ENCODE measurements at regions not wholly inside any gene's neighbourhood (a gene's known extent, or its start where the extent isn't known, plus 50 kb on each side); places are given as distances from the start of the nearest gene placed in this dataset.

DNA sequence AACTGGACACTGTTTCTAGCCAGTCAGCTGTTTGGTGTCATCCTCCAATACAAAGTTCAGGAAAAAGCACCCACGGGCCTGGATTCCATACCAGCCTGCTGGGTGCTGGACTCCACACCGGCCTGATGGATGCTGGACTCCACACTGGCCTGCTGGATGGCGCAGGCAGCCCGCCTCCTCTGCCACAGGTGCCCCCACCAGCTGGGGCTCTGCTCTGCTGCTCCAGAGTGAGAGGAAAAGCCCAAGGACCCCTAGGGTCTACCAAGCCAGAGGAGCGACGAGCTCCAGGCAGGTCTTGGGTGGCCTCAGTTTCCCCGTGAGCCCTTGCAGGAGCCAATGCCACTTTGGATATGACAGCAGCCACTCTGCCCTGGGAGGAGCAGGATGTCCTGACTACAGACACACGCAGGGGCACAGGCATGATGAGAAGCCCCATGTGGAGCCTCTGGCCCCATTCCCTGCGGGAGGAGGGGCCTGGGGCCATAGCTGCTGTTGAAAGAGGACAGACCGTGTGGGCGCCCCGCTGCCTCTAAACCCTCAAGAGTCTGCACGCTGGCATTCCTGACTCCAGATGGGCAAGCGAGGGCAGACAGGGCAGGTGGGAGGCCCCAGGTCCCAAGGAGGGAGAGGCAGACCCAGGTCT, 141.6 kb downstream of the OLFM1 start:
- no peak for DNase-seq (ENCODE audit: low spot score)

DNA sequence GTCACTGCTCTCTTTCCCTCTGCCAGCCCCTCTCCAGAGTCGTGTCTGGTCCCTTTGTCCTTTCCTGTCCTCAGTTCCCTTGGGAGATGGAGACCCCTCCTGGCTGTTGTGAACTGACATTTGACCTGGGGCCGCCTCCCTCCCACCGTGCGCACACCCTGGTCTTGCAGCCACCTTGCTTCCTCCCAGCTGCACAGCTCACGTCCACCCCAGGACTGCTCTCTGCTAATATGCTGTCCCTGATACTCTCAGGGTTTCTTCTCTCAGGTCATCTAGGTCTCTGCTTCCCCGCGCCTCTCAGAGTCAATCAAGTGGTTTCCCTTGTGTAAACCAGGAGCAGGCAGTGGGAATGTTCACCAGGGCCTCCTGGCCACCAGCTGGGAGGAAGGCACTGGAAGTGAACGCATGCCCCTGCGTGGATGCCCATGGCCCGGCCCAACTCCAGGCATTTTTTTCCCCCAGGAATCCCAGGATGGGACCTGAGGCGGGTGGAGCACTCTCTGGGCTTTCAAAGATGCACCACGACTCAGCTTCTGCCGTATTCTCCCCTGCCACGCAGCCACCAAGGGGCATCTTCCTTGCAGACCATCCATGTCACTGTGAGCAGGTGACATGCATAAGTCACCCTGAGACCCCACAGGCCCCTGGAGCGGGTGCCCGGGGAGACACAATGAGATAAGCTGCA, 142.4 kb downstream of the OLFM1 start:
- Histone ChIP-seq H3K27ac (no peak overlapping the region), H3K4me3 (no peak overlapping the region)
- DNase-seq (ENCODE audit: low spot score) = no peak
- TF ChIP-seq, protein P1, sequence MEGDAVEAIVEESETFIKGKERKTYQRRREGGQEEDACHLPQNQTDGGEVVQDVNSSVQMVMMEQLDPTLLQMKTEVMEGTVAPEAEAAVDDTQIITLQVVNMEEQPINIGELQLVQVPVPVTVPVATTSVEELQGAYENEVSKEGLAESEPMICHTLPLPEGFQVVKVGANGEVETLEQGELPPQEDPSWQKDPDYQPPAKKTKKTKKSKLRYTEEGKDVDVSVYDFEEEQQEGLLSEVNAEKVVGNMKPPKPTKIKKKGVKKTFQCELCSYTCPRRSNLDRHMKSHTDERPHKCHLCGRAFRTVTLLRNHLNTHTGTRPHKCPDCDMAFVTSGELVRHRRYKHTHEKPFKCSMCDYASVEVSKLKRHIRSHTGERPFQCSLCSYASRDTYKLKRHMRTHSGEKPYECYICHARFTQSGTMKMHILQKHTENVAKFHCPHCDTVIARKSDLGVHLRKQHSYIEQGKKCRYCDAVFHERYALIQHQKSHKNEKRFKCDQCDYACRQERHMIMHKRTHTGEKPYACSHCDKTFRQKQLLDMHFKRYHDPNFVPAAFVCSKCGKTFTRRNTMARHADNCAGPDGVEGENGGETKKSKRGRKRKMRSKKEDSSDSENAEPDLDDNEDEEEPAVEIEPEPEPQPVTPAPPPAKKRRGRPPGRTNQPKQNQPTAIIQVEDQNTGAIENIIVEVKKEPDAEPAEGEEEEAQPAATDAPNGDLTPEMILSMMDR (IDR thresholded peaks at IDR 0.05) = no peak

More for the DNA sequence above, 141.6 kb downstream of the OLFM1 start:
- Histone ChIP-seq H3K27ac (no peak overlapping the region), H3K4me3 (no peak overlapping the region)
- TF ChIP-seq, protein P1 (IDR thresholded peaks at IDR 0.05) = no peak

DNA sequence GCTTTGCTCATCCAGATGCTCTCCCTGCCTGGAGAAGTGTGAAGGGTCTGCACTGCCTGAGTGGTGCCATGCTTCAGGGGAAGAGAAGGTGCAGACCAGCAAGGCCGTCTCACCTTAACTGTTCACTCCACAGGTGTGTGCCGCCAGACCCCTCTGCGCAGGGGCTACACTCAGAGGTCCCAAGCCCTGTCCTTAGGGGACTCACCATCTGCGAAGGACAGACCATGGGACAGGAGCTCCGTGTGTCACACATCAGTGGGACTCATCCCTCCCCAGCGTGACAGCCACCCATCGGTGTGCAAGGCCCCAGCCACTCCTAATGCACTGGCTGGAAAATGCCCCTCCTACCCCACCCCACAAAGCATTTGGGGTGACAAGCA, 142.9 kb downstream of the OLFM1 start:
- TF ChIP-seq, protein P1 (IDR thresholded peaks at IDR 0.05) = no peak
- H3K4me3 ChIP-seq = no peak overlapping the region
- no peak overlapping the region for H3K27ac ChIP-seq
- no peak for DNase-seq (ENCODE audit: low spot score)

DNA sequence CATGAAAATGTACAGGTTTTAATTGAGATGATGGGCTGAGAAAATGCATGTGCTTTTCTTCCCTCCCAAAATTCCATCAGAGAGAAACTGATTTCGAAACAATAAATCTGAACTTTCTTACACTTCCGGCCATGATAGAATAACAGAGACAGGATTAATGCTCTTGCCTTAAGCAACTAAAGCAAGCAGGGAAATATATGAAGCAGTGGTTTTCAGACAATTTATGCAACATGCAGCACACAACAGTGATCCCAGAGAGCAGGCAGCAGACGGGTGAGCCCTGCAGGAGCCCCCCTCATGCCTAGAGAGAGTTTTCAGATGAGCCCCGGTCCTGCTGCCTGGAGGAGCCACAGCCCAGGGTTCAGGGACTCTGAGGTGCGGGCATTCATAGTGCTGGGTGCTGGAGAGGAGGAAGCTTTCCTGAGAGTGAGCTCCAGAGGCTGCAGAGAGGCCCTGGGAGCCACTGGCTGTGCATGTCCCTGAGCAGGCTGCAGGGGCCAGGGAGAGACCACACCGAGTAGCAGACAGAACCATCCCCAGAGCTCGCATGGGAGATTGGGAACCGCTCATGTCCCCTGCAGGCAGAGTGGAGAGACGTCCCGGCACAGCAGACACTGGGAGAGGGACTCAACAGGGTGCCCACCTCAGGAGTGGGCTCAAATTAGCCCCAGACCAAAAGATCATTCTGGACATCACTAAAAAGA, 143.5 kb downstream of the OLFM1 start:
- no peak for DNase-seq (ENCODE audit: low spot score)
- Histone ChIP-seq H3K4me3 (no peak overlapping the region), H3K27ac (no peak overlapping the region)
- TF ChIP-seq, protein P1 (IDR thresholded peaks at IDR 0.05) = no peak

DNA sequence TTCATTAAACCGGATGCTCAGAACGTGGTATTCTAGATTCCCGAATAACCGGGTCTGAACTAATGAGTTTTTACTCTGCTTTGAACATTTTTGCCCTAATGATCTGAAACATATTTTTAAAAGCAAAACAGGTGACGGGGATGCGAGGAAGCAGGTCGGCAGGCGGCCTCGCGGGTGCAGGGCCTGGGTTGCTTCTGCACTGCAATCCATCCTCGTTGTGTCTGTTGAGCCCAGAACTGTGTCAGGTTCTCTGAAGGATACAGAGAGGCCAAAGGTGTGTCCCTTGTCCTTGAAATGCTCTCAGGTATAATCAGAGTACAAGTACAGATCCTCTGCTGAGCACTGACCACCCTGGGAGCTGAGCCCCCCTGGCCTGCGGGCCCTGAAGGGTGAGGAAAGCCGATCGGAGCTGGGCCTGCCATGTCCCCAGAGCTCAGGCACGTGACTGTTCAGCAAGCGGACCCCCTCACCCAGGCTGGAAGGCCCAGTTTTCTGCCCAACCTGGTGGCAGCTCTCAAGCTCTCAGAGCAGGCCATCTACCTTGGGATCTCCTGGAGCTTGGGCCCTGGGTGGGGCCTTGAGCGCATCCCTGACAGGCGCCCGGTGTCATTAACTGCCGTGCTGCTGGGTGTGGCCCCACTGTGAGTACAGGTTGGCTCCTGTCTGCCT, 151.8 kb downstream of the OLFM1 start:
- Histone ChIP-seq H3K4me3 (no peak overlapping the region), H3K27ac (no peak overlapping the region)
- TF ChIP-seq, protein P1 (IDR thresholded peaks at IDR 0.05) = no peak
- DNase-seq (ENCODE audit: low spot score) = no peak

DNA sequence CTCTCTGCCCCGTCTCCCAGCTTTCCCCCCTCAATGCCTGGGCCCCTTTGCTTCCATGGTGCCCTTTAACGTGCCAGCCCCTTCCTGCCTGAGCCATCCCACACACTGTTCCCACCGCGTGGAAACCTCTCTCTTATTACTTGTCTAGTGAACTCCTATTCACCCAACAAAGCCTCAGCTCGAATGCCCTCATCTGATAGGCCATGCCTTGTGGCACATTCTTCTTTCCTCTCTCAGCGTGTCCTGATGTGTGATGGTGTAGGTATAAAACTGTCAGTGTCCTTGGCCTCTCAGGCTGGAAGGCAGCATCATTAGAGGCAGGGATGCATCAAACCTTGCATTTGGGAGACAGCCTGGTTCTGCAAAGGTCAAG, 152.3 kb downstream of the OLFM1 start:
- TF ChIP-seq, protein P1 (IDR thresholded peaks at IDR 0.05) = no peak
- no peak overlapping the region for H3K27ac ChIP-seq
- no peak overlapping the region for H3K4me3 ChIP-seq
- no peak for DNase-seq (ENCODE audit: low spot score)

All from coronary artery (tissue), 2 donors.